ENCODE measurements at regions not wholly inside any gene's neighbourhood (a gene's known extent, or its start where the extent isn't known, plus 50 kb on each side); places are given as distances from the start of the nearest gene placed in this dataset.

DNA sequence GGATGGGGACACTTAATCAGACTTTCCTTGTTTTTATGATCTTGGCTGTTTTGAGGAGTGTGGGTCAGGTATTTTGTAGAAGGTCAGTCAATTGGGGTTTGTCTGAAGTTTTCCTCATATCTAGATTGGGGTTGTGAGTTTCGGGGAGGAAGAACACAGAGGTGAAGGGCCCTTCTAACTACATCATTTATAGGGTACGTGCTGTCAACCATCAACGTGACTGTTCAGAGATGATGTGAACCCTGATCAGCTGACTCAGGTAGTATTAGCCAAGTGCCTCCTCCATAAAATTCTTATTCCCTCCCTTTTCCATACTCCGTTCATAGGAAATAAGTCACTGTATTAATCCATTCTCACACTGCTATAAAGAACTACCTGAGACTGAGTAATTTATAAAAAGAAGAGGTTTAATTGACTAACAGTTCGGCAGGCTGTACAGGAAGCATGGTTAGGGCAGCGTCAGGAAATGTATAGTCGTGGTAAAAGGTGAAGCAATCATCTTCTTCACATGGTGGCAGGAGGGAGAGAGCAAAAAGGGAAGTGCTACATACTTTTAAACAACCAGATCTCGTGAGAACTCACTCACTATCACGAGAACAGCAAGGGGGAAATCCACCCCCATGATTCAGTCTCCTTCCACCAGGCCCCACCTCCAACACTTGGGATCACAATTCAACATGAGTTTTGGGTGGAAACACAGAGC, 547.1 kb upstream of the LINC00305 start:
- DNase-seq = no peak
- Histone ChIP-seq H4K8ac (replicated peaks; ENCODE audit: insufficient read length, low read depth, low read length) (no peak overlapping the region), H3K79me1 (ENCODE audit: insufficient read depth, low read depth, low read length, poor library complexity, severe bottlenecking) (no peaks in the 10 kb centered on the region), H3K14ac (ENCODE audit: insufficient read depth, low read length) (no peak overlapping the region), H2AFZ (ENCODE audit: low read length) (no peak overlapping the region), H3K9me3 (ENCODE audit: control insufficient read depth, low read depth, low read length) (no peaks in the 10 kb centered on the region), H2BK120ac (ENCODE audit: low read depth, low read length, poor library complexity, severe bottlenecking) (no peak overlapping the region), H3K9ac (ENCODE audit: extremely low read depth, insufficient read length, low read length) (no peak overlapping the region), H4K5ac (ENCODE audit: insufficient read length, low read depth, low read length) (no peak overlapping the region), H3K18ac (ENCODE audit: insufficient read length, low read depth, low read length) (no peak overlapping the region), H2AK5ac (ENCODE audit: insufficient read length, low read length) (no peak overlapping the region), H3T11ph (ENCODE audit: low read length) (no peak overlapping the region), H2BK12ac (ENCODE audit: insufficient read length, low read depth, low read length) (no peak overlapping the region), H3K4me2 (ENCODE audit: insufficient read depth, insufficient read length, low read length) (no peak overlapping the region), H2BK5ac (ENCODE audit: insufficient read length, low read length) (no peak overlapping the region), H2BK15ac (ENCODE audit: low read depth, low read length) (no peak overlapping the region), H3K27me3 (ENCODE audit: insufficient read depth, low read length) (no peaks in the 10 kb centered on the region), H3K23me2 (ENCODE audit: insufficient read length, low read depth, low read length, poor library complexity, severe bottlenecking) (no peaks in the 10 kb centered on the region), H3K23ac (ENCODE audit: insufficient read length, low read depth, low read length) (no peak overlapping the region), H3K27ac (ENCODE audit: insufficient read length, low read depth, low read length) (no peak overlapping the region), H3K4ac (ENCODE audit: low read depth, low read length) (no peak overlapping the region), H4K91ac (ENCODE audit: insufficient read length, low read depth, low read length) (no peak overlapping the region), H3K79me2 (ENCODE audit: insufficient read depth, low read length) (no peaks in the 10 kb centered on the region), H2BK20ac (ENCODE audit: low read depth, low read length, poor library complexity, severe bottlenecking) (no peak overlapping the region), H3K56ac (ENCODE audit: insufficient read length, low read depth, low read length) (no peak overlapping the region), H3K4me1 (ENCODE audit: insufficient read depth, low read length) (peaks cover 2% of the 10 kb centered on the region; the same call in 1 of the 2 replicates), H4K20me1 (ENCODE audit: control insufficient read depth, insufficient read depth, insufficient read length) (no peaks in the 10 kb centered on the region)
- Mint-ChIP-seq H3K4me1 (peaks cover 7 to 8% of the 10 kb centered on the region in 2 experiments; a peak in 3 of 4 replicates), H3K27me3 (ENCODE audit: low read depth) (no peaks in the 10 kb centered on the region), H3K4me3 (no peak overlapping the region), H3K27ac (0 out of 7 replicates have a peak overlapping the region, but pooled peaks of 1 of the 3 experiments have one; percentile 7), H3K36me3 (ENCODE audit: insufficient read depth in 1 of 3, low read depth in 3 of 3) (no peaks in the 10 kb centered on the region), H3K9me3 (no peaks in the 10 kb centered on the region; a peak in 1 of 5 replicates)
- no CpG with 5 or more reads among the region's 9 CpGs for WGBS (ENCODE audit: extremely low coverage, insufficient read length, low lambda C conversion rate)
- TF ChIP-seq CTCF (conservative IDR thresholded peaks at IDR 0.05) = no peak
